Stimulated activated CD4-positive, alpha-beta T cell treated with anti-CD3 and anti-CD28 coated beads, Interleukin-4, amount 100 ng/mL, for 48 hours (primary cell): ENCODE measurements at regions not wholly inside any gene's neighbourhood (a gene's known extent, or its start where the extent isn't known, plus 50 kb on each side); places are given as distances from the start of the nearest gene placed in this dataset.
"Not testable (repeated sequence)": the region's sequence is repeated elsewhere in the genome, so short reads cannot be mapped to it uniquely, and the experiment has no call there.

ENCODE experiments used
- DNase-seq, 2 donors: peaks; one replicate each; pipeline ENCODE4 v3.0.0-alpha.2; 2020; ENCODE audit warnings: low read depth in 2 of 2

DNA sequence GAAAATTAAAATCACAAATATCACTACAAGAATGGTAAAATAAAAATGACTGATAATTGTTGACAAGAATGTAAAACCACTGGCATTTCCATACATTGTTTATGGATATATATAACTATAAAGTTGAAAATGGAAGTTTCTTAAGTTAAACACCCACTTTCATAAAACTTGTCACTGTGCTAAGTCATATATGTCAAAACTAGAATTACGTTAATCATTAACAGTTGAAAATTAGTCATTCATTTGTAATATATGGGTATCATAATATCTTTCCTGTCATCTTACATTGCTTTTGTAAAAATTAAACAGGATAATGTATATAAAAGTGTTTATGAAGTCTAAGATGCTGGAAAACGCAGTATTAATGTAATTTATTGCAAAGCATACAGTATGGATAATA, 1398.6 kb upstream of the ALCAM start:
- no peak for DNase-seq

- DNase-seq: no peak
These were observed 1398.0 kb upstream of the ALCAM start for GRCh38 chr3:103968751-103969150.

- no peak for DNase-seq
These were observed 1389.8 kb upstream of the ALCAM start for GRCh38 chr3:103976931-103977339.

- no peak for DNase-seq
These were observed 1389.3 kb upstream of the ALCAM start for GRCh38 chr3:103977417-103977816.

DNA sequence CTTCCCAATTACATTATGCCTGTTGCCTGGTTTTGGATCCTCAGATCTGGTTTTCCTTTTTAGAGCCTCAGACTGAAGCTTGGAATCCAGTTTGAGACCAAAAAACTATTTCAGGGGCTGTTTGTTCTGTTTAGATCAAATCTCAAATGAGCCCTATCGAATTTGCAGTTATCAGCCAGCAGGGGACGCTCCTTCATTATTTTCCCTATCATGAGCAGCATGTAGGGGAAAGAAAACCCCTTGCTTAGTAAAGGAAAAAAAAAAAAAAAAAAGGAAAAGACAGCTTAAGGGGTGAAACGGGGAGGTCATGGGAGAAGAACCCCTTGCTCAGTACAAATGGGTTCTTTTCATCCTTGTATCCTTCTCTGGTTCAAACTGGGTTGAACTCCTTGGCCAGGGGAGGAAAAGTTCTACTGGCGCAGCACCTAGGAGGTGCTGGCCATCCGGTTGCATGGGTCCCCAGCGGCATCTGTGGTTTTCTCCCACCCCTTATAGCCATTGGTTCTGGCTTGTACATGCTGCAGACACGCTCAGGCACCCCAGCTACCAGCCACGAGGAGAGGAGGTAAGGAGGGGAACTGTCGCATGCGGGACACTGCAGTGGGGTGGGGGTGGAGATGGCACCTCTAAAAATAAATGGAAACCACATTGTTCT, 1375.1 kb upstream of the ALCAM start:
- DNase-seq: no peak

DNA sequence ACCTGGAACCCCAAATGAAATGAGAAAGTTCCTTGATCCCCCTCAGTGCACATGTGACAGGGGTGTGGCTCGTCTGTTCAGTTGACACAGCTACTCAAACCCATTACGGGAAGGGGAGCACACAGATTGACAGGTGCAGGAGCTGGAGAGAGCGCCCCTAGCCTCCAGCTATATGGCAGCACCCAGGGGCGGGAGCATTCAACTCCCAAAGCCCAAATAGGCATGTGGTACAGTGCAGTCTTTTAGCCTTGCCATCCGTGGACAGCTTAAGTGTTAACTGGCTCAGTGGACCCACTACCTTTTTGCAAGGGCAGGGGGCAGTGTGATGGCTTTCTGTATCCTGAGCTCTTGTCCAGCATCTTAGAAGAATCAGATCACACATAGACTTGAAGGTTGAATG, 1374.2 kb upstream of the ALCAM start:
- DNase-seq: no peak

GRCh38 chr3:104004956-104005355, 1361.8 kb upstream of the ALCAM start:
- DNase-seq: no peak

GRCh38 chr3:104005815-104006214, 1360.9 kb upstream of the ALCAM start:
- no peak for DNase-seq

DNA sequence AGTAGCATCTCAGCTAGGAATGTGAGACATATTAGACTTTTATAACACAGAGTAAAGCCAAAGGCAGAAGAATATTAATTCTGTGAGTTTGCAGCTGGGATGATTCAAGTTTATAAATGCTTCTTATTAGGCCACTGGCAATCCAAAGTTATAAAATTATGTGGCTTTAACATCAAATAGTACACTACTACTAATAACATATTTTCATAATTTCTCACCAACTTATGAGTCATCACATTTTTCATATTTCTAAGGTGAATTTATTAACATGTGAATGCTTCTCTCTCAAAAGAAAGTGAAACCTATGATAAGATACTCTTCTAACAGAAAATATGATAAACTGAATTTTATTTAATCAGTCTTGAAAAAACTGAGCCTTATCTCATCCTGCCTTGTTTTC, 1348.2 kb upstream of the ALCAM start:
- DNase-seq: no peak

DNA sequence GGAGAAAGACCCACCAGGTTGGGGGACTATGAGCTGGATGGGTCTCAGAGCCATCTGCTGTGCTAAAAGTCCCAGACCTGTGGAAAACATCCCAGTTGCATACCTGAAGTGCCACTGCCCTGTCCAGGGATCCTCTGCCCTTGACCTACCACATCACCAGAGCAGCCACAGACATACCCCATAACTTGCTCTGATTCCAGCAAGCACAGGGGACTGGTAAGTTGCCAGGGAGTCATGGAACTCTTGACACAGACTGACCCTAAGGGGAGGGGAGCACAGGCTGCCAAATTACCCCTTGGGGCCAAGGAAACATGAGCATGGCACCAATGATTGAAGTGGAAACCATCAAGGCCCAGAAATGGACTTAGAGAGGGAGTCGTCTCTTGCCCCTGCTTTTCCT, 1335.1 kb upstream of the ALCAM start:
- no peak for DNase-seq

GRCh38 chr3:104032283-104032682, 1334.4 kb upstream of the ALCAM start:
- no peak for DNase-seq

DNA sequence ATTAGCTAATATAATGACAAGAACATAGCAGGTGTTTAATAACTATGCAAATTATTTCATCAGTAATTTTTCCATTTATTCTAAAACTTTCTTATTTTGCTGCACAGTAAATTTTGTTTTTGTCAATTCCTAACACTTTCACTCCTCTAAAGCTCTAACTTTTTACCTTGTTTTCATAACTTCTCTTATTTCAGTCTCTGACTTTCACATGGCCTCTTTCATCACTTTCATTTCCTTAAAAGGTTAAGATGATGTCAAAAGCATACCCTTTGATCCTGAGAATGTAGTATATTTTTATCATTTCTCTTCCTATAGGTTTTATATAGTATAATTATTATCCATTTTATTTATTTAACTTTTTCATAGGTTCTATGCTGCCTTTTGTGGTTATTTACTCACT, 1325.8 kb upstream of the ALCAM start:
- DNase-seq: no peak

DNA sequence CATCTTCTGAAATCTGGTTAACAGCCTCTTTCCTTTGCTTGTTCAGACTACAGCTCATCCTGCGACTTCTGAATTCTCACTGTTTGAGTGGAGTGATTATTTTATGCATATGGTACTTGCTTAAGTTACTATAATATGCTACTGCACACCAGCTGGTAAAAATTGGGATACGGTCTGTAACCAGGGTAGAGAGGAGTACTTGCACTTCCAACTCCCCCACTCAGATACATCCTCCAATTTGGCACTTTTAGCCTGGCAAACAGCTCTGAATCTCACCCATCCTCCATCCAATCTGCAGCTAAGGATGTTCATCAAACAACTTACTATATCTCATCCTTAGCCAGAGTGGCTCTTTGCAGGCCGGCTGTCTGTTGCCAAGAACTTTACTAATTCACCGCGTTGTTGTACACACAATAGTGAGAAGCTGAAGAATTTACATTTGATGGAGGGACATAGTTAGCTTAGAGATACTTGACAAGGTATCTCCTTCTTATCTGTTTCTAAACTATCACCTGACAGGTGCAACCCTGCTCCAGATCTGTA, 1323.6 kb upstream of the ALCAM start:
- not testable (repeated sequence) for DNase-seq

GRCh38 chr3:104044002-104044401, 1322.7 kb upstream of the ALCAM start:
- no peak for DNase-seq

DNA sequence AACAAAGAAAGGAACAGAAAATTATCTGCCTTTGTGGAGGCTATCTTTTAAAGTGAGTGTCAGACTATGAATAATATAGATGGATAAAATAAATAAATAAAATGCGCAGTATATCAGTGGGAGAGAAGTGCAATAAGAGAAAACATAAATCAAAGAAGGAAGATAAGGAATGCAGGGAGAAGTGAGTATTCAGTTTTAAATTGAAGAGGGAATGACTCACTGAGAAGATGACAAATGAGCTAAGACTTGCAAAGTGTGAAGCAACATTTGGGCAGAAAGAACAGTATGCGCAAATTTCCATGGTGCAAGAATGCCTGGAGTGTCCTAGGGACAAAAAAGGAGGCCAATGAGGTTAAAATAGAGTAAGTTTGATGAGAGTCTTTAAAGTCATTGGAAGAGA, 1300.1 kb upstream of the ALCAM start:
- no peak for DNase-seq

GRCh38 chr3:104069114-104069513, 1297.6 kb upstream of the ALCAM start:
- no peak for DNase-seq

GRCh38 chr3:104070906-104071305, 1295.8 kb upstream of the ALCAM start:
- no peak for DNase-seq

DNA sequence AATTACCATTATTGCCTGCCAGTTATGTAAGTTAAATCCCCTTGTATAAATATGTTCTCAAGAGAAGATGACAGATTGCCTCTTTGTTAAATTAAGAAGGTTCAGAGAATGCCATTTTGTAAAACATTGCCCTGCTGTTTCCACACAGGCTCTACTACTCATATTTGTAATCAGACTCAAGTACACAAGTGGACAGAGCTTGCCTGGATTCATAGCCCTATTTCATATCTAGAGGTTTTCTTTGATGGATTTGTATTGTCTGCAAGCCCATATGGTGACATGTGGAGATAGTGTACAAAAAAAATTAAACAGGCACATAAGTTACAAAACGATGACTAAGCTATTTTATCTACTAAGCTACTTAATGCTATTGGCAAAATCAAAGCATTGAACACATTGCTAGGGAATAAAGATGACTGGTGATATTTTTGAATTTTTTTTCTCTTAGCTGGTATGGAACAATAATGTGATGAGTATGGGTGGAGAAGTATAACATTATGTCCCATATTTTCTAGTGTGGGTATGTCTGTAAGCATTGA, 1286.6 kb upstream of the ALCAM start:
- DNase-seq: no peak

DNA sequence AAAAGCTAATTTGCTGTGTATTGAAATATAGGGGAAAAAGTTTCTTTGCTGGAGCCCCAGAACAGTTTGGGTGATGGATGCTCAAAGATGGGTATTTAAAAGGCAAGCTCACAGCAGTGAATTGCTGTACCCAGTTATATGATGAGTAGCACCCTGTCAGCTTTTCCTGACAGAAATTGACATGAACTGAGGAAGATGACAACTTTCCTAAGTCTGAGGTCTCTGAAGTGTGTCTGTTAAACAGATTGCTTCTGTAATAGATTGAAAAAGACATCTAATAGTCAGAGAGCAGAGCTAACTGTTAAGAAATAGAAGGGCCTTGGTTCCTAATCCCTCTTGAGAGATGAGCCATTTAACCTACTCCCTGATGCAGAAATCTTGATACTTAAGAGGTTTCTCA, 1278.0 kb upstream of the ALCAM start:
- DNase-seq: no peak

DNA sequence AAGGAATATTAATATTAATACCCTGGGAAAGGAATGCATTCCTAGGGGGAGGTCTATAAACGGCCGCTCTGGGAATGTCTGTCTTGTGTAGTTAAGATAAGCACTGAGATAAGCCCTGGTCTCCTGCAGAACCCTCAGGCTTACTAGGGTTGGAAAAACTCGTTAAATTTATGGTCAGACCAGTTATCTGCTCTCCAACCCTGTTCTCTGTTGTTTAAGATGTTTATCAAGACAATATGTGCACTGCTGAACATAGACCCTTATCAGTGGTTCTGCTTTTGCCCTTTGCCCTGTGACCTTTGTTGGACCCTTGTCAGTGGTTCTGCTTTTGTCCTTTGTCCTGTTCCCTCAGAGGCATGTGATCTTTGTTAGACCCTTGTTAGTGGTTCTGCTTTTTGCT, 1276.7 kb upstream of the ALCAM start:
- not testable (repeated sequence) for DNase-seq

DNA sequence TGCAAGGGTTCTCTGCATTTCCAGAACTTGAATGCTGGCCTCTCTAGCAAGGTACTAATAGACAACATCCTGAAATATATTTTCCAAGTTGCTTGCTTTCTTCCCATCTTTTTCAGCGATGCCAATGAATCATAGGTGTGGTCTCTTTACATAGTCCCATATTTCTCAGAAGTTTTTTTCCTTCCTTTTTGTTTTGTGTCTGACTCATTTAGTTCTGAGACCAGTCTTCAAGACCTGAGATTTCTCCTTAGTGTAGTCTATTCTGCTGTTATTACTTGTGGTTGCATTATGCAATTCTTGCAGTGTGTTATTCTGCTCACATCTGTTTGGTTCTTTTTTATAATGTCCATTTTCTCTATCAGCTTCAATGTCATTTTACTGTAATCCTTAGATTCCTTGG, 1265.0 kb upstream of the ALCAM start:
- no peak for DNase-seq

GRCh38 chr3:104102386-104102785, 1264.3 kb upstream of the ALCAM start:
- DNase-seq: no peak

DNA sequence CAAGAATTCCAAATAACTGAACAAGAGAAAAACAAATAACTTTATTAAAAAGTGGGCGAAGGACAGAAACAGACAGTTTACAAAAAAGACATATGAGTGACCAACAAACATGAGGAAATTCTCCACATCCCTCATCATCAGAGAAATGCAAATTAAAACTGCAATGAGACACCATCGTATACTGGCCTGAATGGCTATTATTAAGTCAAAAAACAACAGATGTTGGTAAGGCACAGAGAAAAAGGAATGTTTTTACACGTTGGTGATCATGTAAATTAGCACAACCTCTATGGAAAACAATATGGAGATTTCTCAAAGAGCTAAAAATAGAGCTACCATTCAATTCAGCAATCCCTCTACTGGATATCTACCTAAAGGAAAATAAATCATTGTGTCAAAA, 1260.4 kb upstream of the ALCAM start:
- DNase-seq: no peak

DNA sequence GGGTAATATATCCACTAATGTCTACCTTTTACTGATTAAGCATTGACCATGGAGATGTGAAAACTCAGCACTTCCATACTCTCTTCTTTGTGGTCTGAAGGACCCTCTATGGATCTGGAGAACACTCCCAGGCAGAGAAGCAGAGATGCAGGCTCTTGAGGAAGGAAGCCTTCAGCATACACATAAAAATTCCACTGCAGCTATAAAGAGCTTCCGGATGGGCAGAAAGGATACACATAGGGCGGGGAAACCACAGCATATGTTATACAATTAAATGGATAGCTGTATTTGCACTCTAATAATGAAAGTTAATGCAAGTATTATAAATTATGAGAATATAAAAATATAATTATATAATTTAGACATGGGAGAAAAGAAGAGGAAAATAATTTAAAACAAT, 1258.2 kb upstream of the ALCAM start:
- no peak for DNase-seq
